NCI-H345 (cell line): ENCODE measurements at regions not wholly inside any gene's neighbourhood (a gene's known extent, or its start where the extent isn't known, plus 50 kb on each side); places are given as distances from the start of the nearest gene placed in this dataset.

ENCODE experiments used
- DNase-seq: peaks from one replicate; lab custom pipeline; 2025; lab: John Stamatoyannopoulos, UW

GRCh38 chr7:26600411-26600810, 264.0 kb downstream of the SKAP2 start:
- no peak for DNase-seq

- DNase-seq = no peak
Observed at GRCh38 chr7:26603631-26604030, 260.8 kb downstream of the SKAP2 start.

- no peak for DNase-seq
Observed at GRCh38 chr7:26608402-26608801, 256.0 kb downstream of the SKAP2 start.

GRCh38 chr7:26609082-26609481, 255.3 kb downstream of the SKAP2 start:
- no peak for DNase-seq

- no peak for DNase-seq
Observed at GRCh38 chr7:26609532-26609931, 254.9 kb downstream of the SKAP2 start.

- DNase-seq = no peak
Observed at GRCh38 chr7:26612742-26613141, 251.6 kb downstream of the SKAP2 start.

- DNase-seq = no peak
Observed at GRCh38 chr7:26614503-26614902, 249.9 kb downstream of the SKAP2 start.

- DNase-seq = no peak
Observed at GRCh38 chr7:26616235-26616634, 248.2 kb downstream of the SKAP2 start.

- no peak for DNase-seq
Observed at GRCh38 chr7:26617066-26617465, 247.3 kb downstream of the SKAP2 start.
